ENCODE measurements at regions not wholly inside any gene's neighbourhood (a gene's known extent, or its start where the extent isn't known, plus 50 kb on each side); places are given as distances from the start of the nearest gene placed in this dataset.

DNA sequence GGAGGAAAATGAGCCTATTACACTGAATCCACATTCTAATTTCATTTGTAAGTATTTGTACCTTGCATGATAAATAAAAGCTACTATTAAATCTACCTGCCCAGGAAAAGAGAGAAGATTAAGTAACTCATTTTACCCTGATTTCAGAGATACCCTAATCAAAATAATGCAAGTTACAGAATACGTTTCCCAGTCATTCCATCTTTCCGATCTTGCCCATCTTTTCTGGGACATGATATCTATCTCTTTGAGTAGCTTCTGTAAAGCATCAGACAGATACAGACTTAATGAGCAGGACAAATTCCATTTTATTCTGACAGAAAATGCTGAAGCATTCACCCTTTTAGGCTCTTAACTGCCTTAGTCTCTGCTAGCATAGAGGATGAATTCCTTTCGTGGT lies 56.6 kb downstream of the SPRY2 start:
- H3K36me3 ChIP-seq (ENCODE audit: low read depth) = no peaks in the 10 kb centered on the region
- H3K9me2 ChIP-seq (ENCODE audit: insufficient read depth) = no peaks in the 10 kb centered on the region
- DNase-seq = no peak
- no peaks in the 10 kb centered on the region for H4K20me1 ChIP-seq (ENCODE audit: insufficient read depth)
- no peaks in the 10 kb centered on the region for H3K9me3 ChIP-seq (ENCODE audit: insufficient read depth, low read depth)
- no peak overlapping the region for H3K27ac ChIP-seq
- no peaks in the 10 kb centered on the region for H3K27me3 ChIP-seq (ENCODE audit: insufficient read depth, low read depth)
- H3K4me3 ChIP-seq = no peak overlapping the region
- H3K4me2 ChIP-seq = no peak overlapping the region
- H3K4me1 ChIP-seq (replicated peaks; ENCODE audit: insufficient read depth) = no peaks in the 10 kb centered on the region
- no TSS peak for BruUV-seq (replicated peaks)
- H3F3A ChIP-seq (ENCODE audit: insufficient read depth, low read depth) = no peaks in the 10 kb centered on the region; the same call in 1 of the 2 replicates
- ChIA-PET CTCF (no interaction called here), POLR2A (ENCODE audit: unreplicated experiment) (no interaction called here)
- TF ChIP-seq, protein P1, sequence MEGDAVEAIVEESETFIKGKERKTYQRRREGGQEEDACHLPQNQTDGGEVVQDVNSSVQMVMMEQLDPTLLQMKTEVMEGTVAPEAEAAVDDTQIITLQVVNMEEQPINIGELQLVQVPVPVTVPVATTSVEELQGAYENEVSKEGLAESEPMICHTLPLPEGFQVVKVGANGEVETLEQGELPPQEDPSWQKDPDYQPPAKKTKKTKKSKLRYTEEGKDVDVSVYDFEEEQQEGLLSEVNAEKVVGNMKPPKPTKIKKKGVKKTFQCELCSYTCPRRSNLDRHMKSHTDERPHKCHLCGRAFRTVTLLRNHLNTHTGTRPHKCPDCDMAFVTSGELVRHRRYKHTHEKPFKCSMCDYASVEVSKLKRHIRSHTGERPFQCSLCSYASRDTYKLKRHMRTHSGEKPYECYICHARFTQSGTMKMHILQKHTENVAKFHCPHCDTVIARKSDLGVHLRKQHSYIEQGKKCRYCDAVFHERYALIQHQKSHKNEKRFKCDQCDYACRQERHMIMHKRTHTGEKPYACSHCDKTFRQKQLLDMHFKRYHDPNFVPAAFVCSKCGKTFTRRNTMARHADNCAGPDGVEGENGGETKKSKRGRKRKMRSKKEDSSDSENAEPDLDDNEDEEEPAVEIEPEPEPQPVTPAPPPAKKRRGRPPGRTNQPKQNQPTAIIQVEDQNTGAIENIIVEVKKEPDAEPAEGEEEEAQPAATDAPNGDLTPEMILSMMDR (conservative IDR thresholded peaks at IDR 0.05) = no peak
- TF ChIP-seq EZH2 (IDR thresholded peaks at IDR 0.05; ENCODE audit: low read depth) = no peak
- H3K79me2 ChIP-seq (ENCODE audit: low read depth) = no peaks in the 10 kb centered on the region
- H2AFZ ChIP-seq = no peak overlapping the region
- intact Hi-C loops (cut with micrococcal nuclease; ENCODE audit: unreplicated experiment) = no loop called here

DNA sequence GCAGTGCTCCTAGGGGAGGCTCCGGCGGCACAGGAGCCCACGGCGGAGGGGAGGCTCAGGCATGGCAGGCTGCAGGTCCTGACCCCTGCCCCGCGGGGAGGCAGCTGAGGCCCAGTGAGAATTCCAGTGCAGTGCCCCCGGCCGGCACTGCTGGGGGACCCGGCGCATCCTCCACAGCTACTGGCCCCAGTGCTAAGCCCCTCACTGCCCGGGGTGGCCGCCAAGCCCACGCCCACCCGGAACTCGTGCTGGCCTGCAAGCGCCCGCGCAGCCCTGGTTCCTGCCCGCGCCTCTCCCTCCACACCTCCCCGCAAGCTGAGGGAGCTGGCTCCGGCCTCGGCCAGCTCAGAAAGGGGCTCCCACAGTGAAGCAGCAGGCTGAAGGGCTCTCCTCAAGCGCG lies 62.2 kb downstream of the SPRY2 start:
- intact Hi-C loops (cut with micrococcal nuclease; ENCODE audit: unreplicated experiment) = no loop called here
- CTCF ChIA-PET = no interaction called here
- H2AFZ ChIP-seq = no peak overlapping the region
- no peaks in the 10 kb centered on the region for H4K20me1 ChIP-seq (ENCODE audit: insufficient read depth)
- peaks cover 14% of the 10 kb centered on the region for H3K4me1 ChIP-seq (replicated peaks; ENCODE audit: insufficient read depth)
- H3K36me3 ChIP-seq (ENCODE audit: low read depth) = no peaks in the 10 kb centered on the region
- POLR2A ChIA-PET (ENCODE audit: unreplicated experiment) = no interaction called here
- H3K27me3 ChIP-seq (ENCODE audit: insufficient read depth, low read depth) = no peaks in the 10 kb centered on the region
- no peak for DNase-seq
- H3K4me3 ChIP-seq = no peak overlapping the region
- no peaks in the 10 kb centered on the region for H3K79me2 ChIP-seq (ENCODE audit: low read depth)
- no peak overlapping the region for H3K4me2 ChIP-seq
- no TSS peak for BruUV-seq (replicated peaks)
- no peaks in the 10 kb centered on the region for H3K9me3 ChIP-seq (ENCODE audit: insufficient read depth, low read depth)
- 0 out of 2 replicates have a peak, but pooled peaks cover 5% of the 10 kb centered on the region for H3F3A ChIP-seq (ENCODE audit: insufficient read depth, low read depth)
- no peak for TF ChIP-seq EZH2 (IDR thresholded peaks at IDR 0.05; ENCODE audit: low read depth)
- TF ChIP-seq, protein P1 (conservative IDR thresholded peaks at IDR 0.05) = no peak
- no peaks in the 10 kb centered on the region for H3K9me2 ChIP-seq (ENCODE audit: insufficient read depth)
- no peak overlapping the region for H3K27ac ChIP-seq

GRCh38 chr13:80276371-80277289 lies 64.3 kb downstream of the SPRY2 start:
- Histone ChIP-seq H3K4me2 (0 out of 2 replicates have a peak overlapping the region, but pooled peaks have one; percentile 1), H3K9me2 (ENCODE audit: insufficient read depth) (peaks cover 4% of the 10 kb centered on the region; the same call in 1 of the 2 replicates), H2AFZ (no peak overlapping the region), H3K9me3 (ENCODE audit: insufficient read depth, low read depth) (no peaks in the 10 kb centered on the region), H3K36me3 (ENCODE audit: low read depth) (no peaks in the 10 kb centered on the region), H3K4me3 (no peak overlapping the region), H3F3A (ENCODE audit: insufficient read depth, low read depth) (0 out of 2 replicates have a peak, but pooled peaks cover 5% of the 10 kb centered on the region), H3K79me2 (ENCODE audit: low read depth) (no peaks in the 10 kb centered on the region), H3K4me1 (replicated peaks; ENCODE audit: insufficient read depth) (peaks cover 14% of the 10 kb centered on the region), H3K27me3 (ENCODE audit: insufficient read depth, low read depth) (no peaks in the 10 kb centered on the region), H3K27ac (no peak overlapping the region), H4K20me1 (ENCODE audit: insufficient read depth) (no peaks in the 10 kb centered on the region)
- peak; percentile 31 to 52 for DNase-seq
- POLR2A ChIA-PET (ENCODE audit: unreplicated experiment) = interaction anchor here (0.6 to 0.7 kb wide), 3 partner anchors 52 to 430 kb away, joined by 3 to 7 read pairs (median 4); no protein-coding TSS in a partner anchor
- TF ChIP-seq, protein P1 (conservative IDR thresholded peaks at IDR 0.05) = no peak
- no peak for TF ChIP-seq EZH2 (IDR thresholded peaks at IDR 0.05; ENCODE audit: low read depth)
- intact Hi-C loops (cut with micrococcal nuclease; ENCODE audit: unreplicated experiment) = no loop called here
- CTCF ChIA-PET = no interaction called here
- no TSS peak for BruUV-seq (replicated peaks)
